NCI-H1694 (cell line): ENCODE measurements at regions not wholly inside any gene's neighbourhood (a gene's known extent, or its start where the extent isn't known, plus 50 kb on each side); places are given as distances from the start of the nearest gene placed in this dataset.

ENCODE experiments used
- DNase-seq: peaks from one replicate; lab custom pipeline; 2025; lab: John Stamatoyannopoulos, UW

DNA sequence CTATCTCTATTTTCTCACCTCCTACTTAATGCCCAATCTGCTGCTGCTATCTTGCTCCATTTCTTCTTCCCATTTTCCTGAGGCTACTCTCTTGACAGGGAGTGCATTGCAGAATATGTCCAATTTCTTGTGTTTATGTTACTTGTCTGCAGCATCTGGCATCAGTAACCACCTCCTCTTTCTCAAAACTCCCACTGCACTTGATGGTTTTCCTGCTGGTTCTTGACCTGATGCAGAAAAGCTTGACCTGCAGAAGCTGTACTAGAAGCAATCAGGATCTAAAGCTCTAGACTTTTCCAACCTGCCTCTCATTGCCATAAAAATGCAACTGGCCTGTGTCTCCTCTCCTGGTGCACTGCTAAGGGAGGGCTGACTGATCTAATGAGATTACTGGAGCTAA is 287.8 kb downstream of the ZEB1 start:
- DNase-seq, result no peak

DNA sequence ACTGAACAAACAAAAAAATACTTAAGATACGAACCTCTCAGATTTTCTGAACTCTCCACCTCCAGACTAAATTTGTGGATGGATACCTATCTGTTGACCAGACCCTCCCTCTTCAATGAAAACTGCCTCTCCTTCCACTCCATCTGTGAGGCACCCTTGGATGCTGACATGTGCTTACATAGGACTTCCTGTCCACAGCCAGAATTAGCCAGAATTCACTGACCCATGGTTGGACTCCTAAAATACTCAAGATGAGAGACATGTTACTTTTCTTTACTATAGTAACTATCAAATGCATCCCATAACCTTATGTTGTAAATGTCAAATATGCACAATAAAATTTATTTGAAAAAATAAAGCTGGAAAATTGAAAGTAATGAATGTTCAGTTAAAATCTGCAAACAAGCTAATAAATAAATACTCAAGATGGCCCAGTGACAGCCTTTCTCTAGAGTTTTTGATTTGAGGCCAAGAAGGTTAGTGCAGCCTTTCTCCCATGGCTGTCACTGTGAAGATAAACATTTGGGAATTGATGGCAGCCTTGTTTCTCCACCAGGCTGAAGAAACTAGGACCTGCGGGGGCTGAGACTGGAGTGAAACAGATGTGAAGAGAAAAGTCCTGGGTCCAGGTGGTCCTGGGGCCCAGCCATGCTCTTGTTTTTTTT is 287.0 kb downstream of the ZEB1 start:
- DNase-seq, result no peak

GRCh38 chr10:31605426-31605825 is 286.4 kb downstream of the ZEB1 start:
- DNase-seq, result no peak

DNA sequence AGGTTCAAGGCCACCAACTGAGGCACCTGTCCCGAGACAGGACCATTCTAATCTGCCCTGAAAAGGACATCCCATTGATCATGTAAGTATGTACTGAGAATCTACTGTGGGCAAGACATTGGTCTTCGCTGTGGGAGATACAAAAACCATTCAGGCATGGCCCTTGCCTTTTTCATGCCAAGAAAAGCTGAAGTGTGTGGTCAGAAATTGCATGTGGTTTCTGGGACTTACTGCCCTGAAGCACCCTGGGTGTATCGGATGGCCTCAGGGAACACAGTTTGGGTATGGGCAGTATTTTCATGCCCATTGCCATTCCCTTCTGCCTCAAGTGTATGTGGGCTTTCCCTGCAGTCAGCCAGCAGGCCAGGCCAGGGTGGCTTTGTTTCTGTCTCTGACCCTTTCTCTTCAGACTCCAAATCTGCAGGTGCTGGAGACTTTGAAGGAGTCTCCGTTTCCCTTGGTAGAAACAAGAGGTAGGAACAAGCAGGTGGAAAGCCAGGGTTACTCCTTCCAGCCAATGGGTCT is 285.7 kb downstream of the ZEB1 start:
- no peak for DNase-seq

- no peak for DNase-seq
Observed at GRCh38 chr10:31604096-31604495, 285.1 kb downstream of the ZEB1 start.

GRCh38 chr10:31603235-31604087 is 284.4 kb downstream of the ZEB1 start:
- peak; percentile 73 for DNase-seq

- DNase-seq, result peak; percentile 87
Observed at GRCh38 chr10:31602541-31603234, 283.7 kb downstream of the ZEB1 start.

GRCh38 chr10:31601136-31601535 is 282.1 kb downstream of the ZEB1 start:
- no peak for DNase-seq

DNA sequence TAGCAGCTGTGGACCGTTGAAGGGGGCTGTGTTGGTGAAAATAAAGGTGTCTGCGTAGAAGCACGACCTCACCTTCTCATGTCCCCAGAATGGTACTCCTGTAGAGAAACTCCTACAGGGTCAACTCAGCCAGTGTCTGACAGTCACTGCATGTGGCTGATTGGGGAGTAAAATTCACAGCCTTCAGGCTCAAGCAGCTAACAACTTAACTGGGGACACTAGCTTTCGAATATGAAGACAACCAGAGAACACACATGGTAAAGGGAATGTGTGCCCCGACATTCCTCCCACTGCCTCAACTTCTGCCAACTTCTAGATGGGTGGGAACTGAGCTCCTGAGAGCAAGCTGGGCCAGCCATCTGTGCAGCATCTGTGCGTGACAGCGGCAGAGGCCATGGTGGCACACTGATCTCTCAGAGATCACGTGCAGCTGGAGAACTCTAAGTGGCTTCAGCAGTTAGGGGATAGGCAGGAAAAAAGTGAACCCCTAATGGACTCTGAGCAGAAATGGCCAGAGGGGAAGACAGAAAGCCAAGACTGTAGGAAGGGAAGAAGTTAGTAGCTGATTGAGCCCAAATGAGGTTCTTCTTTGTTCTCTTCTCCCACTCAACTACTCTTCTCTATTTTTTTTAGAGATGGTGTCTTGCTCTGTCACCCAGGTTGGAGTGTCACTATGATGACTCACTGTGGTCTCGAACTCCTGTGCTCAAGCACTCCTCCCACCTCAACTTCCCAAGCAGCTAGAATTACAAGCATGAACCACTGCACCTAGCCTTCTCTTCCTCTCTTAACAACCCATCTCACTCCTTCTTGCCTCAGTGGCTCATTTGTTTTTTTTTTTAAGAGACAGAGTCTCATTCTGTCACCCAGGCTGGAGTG is 280.8 kb downstream of the ZEB1 start:
- peak; percentile 38 for DNase-seq

- DNase-seq, result no peak
Observed at GRCh38 chr10:31596765-31597164, 277.7 kb downstream of the ZEB1 start.

- no peak for DNase-seq
Observed at GRCh38 chr10:31595992-31596391, 277.0 kb downstream of the ZEB1 start.

- DNase-seq, result no peak
Observed at GRCh38 chr10:31594347-31594873, 275.4 kb downstream of the ZEB1 start.

DNA sequence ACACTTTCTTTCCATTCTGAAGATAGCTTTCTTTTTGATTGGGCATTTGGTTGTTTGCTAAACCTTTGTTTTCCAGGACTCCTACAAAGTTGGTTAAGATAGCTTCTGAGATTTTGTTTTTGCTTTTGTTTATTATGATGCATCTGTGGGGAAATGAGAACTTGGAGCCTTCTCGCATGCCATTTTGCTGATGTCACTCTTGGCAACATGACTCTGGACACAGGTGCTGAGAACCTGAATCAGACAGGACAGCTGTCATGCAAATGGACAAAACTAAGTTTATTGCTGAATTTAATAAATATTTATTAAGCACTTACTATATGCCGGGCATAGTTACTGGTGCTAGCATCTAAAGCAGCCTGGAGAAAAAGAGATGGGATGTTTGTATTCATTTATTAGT is 274.1 kb downstream of the ZEB1 start:
- DNase-seq, result no peak

GRCh38 chr10:31591569-31591968 is 272.6 kb downstream of the ZEB1 start:
- DNase-seq, result no peak

DNA sequence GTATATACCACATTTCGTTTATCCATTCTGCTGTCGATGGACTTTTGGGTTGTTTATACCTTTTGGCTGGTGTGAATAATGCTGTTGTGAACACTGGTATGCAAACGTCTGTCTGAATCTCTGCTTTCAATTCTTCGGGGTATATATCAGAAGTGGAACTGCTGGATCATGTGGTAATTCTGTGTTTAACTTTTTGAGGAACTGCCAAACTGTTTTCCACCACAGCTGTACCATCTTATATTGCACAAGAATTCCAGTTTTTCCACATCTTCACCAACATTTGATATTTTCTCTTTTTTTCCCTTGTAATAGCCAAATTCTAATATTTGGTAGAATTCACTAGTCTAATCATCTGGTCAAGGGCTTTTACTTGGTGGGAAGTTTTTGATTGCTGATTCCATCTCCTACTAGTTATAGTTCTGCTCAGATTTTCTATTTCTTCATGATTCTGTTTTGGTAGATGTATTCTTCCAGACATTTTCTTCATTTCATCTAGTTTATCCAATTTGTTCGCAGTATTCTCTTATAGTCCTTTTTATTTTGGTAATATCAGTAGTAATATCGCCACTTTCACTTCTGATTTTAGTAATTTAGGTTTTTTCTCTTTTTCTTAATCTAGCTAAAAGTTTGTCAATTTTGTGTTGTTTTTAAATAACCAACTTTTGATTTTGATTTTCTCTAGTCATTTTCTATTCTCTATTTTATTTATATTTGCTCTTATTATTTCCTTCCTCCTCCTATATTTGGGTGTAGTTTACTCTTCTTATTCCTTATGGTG is 271.2 kb downstream of the ZEB1 start:
- no peak for DNase-seq

DNA sequence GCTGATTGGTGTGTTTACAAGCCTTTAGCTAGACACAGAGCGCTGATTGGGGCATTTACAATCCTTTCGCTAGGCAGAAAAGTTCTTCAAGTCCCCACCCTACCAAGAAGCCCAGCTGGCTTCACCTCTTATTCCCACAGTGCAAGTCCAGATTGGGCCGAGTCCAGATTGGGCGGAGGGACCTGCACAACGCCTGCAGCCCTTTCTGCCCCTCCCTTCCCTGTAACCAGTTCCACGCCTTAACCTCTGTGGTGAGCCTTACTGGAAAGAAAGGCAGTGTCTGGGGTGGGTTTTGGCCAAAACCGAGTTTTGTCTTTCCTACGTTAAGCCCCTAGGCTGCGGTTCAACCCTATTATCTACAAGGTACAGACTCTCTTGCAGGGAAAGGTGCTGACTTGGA is 268.7 kb downstream of the ZEB1 start:
- no peak for DNase-seq

- no peak for DNase-seq
Observed at GRCh38 chr10:31586723-31587638, 268.0 kb downstream of the ZEB1 start.

DNA sequence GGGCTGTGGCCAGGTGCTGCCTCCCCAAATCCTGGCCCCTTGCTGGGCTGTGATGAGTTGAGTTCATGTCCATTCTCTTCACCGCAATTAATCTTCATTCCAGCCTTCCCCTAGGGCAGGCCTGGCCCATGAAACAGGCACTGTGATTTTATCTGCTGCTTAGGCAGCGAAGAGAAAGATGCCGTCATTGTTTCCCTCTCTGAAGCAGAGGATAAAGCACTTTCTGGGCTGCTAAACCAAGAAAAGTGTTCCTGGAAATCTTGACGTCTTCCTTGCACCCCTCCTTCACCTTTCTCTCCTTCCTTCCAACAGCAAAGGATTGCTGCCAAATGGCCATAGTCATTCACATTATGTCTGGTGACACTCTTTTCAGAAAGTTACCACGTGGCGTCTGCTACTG is 265.9 kb downstream of the ZEB1 start:
- DNase-seq, result no peak

DNA sequence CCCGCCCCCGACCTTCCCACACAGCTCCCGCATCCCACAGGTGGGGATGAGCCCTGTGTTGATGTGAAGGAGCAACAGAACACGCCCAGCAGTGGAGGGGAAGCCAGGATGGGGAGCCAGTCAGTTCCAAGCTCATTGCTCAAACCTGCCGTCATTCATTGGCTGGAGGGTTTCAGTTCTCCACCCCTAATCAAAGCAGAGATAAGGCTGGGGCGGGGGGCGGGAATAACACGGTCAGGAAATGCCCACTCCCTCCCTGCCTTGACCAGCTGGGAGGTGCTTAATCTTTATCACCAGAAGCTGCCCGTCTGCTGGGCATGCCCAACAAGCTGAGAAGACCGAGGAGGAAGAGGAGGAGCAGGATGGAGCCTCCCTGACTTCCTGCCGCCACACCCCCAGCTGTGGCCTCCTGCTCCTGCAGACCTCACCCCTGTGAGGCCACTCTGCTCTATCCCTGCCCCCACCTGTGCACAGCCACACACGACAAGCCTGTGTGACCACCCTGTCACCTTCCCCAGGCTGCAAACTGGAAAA is 265.1 kb downstream of the ZEB1 start:
- no peak for DNase-seq
